ENCODE measurements at regions not wholly inside any gene's neighbourhood (a gene's known extent, or its start where the extent isn't known, plus 50 kb on each side); places are given as distances from the start of the nearest gene placed in this dataset.

- TF ChIP-seq REST (tag by site-specific recombination; IDR thresholded peaks at IDR 0.05), result no peak
- TF ChIP-seq FEZF1 (tag by site-specific recombination; IDR thresholded peaks at IDR 0.05), result no peak
These were observed 604.7 kb downstream of the TBC1D22A start (continued) for GRCh38 chr22:47367107-47367690.

GRCh38 chr22:47366026-47366767, 603.7 kb downstream of the TBC1D22A start:
- H3K4me1 ChIP-seq (ENCODE audit: control insufficient read depth, insufficient read depth, low read length), result no peaks in the 10 kb centered on the region
- TF ChIP-seq ZNF37A (tag by site-specific recombination; IDR thresholded peaks at IDR 0.05), result no peak
- TF ChIP-seq ZSCAN18 (tag by site-specific recombination; IDR thresholded peaks at IDR 0.05), result no peak
- TF ChIP-seq IKZF3 (tag by site-specific recombination; IDR thresholded peaks at IDR 0.05), result no peak
- TF ChIP-seq ZNF398 (tag by site-specific recombination; IDR thresholded peaks at IDR 0.05), result no peak
- TF ChIP-seq TCF7L2 (IDR thresholded peaks at IDR 0.05; ENCODE audit: borderline replicate concordance, low read depth, low read length), result no peak
- no peak for TF ChIP-seq AEBP2 (tag by site-specific recombination; IDR thresholded peaks at IDR 0.05; ENCODE audit: borderline replicate concordance)
- TF ChIP-seq SALL2 (tag by site-specific recombination; IDR thresholded peaks at IDR 0.05; ENCODE audit: borderline replicate concordance), result no peak
- no peak for TF ChIP-seq KLF17 (tag by site-specific recombination; IDR thresholded peaks at IDR 0.05)
- TF ChIP-seq SCRT1 (tag by site-specific recombination; IDR thresholded peaks at IDR 0.05; ENCODE audit: borderline replicate concordance), result no peak
- no peak for TF ChIP-seq ZNF211 (tag by site-specific recombination; IDR thresholded peaks at IDR 0.05; ENCODE audit: low read depth)
- POLR2A ChIA-PET, result no interaction called here
- H3K36me3 ChIP-seq (ENCODE audit: control insufficient read depth in 2 of 2, insufficient read depth in 1 of 2, low read length in 2 of 2), result no peaks in the 10 kb centered on the region
- CTCF ChIA-PET, result no interaction called here
- no peak overlapping the region for H3K4me3 ChIP-seq (ENCODE audit: low read depth, low read length)
- no peaks in the 10 kb centered on the region for H3K9me3 ChIP-seq (ENCODE audit: control insufficient read depth, insufficient read depth, low read depth, low read length)
- H3K27ac ChIP-seq (ENCODE audit: extremely low read depth, low read depth, low read length), result no peak overlapping the region
